ENCODE measurements at regions not wholly inside any gene's neighbourhood (a gene's known extent, or its start where the extent isn't known, plus 50 kb on each side); places are given as distances from the start of the nearest gene placed in this dataset.

GRCh38 chr4:11687727-11688126 is 259.0 kb upstream of the HS3ST1 start:
- H3K27me3 ChIP-seq = no peaks in the 10 kb centered on the region
- no peak for DNase-seq
- H3K4me3 ChIP-seq = no peak overlapping the region
- intact Hi-C loops (cut with DNase I) = no loop called here
- no peaks in the 10 kb centered on the region for H3K9me3 ChIP-seq (replicated peaks in 1 of 3)
- WGBS, 4 donors = 79 to 94% (median 91%) methylated on average over 1 of the region's 1 CpG
- H3K36me3 ChIP-seq (replicated peaks in 1 of 2) = no peaks in the 10 kb centered on the region
- TF ChIP-seq, protein P1, sequence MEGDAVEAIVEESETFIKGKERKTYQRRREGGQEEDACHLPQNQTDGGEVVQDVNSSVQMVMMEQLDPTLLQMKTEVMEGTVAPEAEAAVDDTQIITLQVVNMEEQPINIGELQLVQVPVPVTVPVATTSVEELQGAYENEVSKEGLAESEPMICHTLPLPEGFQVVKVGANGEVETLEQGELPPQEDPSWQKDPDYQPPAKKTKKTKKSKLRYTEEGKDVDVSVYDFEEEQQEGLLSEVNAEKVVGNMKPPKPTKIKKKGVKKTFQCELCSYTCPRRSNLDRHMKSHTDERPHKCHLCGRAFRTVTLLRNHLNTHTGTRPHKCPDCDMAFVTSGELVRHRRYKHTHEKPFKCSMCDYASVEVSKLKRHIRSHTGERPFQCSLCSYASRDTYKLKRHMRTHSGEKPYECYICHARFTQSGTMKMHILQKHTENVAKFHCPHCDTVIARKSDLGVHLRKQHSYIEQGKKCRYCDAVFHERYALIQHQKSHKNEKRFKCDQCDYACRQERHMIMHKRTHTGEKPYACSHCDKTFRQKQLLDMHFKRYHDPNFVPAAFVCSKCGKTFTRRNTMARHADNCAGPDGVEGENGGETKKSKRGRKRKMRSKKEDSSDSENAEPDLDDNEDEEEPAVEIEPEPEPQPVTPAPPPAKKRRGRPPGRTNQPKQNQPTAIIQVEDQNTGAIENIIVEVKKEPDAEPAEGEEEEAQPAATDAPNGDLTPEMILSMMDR (IDR thresholded peaks at IDR 0.05) = no peak
- no peak for TF ChIP-seq POLR2A (IDR thresholded peaks at IDR 0.05)
- peaks cover 0 to 6% of the 10 kb centered on the region in 2 donors for H3K4me1 ChIP-seq (replicated peaks in 1 of 2)
- H3K27ac ChIP-seq = no peak overlapping the region

GRCh38 chr4:11685481-11685880 is 256.8 kb upstream of the HS3ST1 start:
- WGBS, 4 donors = 88 to 93% (median 91%) methylated on average over 5 of the region's 5 CpGs
- no peaks in the 10 kb centered on the region for H3K9me3 ChIP-seq (replicated peaks in 1 of 3)
- intact Hi-C loops (cut with DNase I) = no loop called here
- H3K36me3 ChIP-seq (replicated peaks in 1 of 2) = no peaks in the 10 kb centered on the region
- no peaks in the 10 kb centered on the region for H3K27me3 ChIP-seq
- peaks cover 0 to 6% of the 10 kb centered on the region in 2 donors for H3K4me1 ChIP-seq (replicated peaks in 1 of 2)
- no peak for TF ChIP-seq POLR2A (IDR thresholded peaks at IDR 0.05)
- TF ChIP-seq, protein P1 (IDR thresholded peaks at IDR 0.05) = no peak
- H3K4me3 ChIP-seq = no peak overlapping the region
- no peak overlapping the region for H3K27ac ChIP-seq
- DNase-seq = no peak

- no peak for DNase-seq
- H3K27ac ChIP-seq = no peak overlapping the region
- 84 to 93% (median 88%) methylated on average over 3 of the region's 3 CpGs for WGBS, 4 donors
- no peaks in the 10 kb centered on the region for H3K4me1 ChIP-seq (replicated peaks in 1 of 2)
- intact Hi-C loops (cut with DNase I) = no loop called here
- no peaks in the 10 kb centered on the region for H3K9me3 ChIP-seq (replicated peaks in 1 of 3)
- TF ChIP-seq, protein P1 (IDR thresholded peaks at IDR 0.05) = no peak
- no peak for TF ChIP-seq POLR2A (IDR thresholded peaks at IDR 0.05)
- no peak overlapping the region for H3K4me3 ChIP-seq
- H3K27me3 ChIP-seq = no peaks in the 10 kb centered on the region
- H3K36me3 ChIP-seq (replicated peaks in 1 of 2) = no peaks in the 10 kb centered on the region
These were observed 246.5 kb upstream of the HS3ST1 start for GRCh38 chr4:11675051-11675800.

DNA sequence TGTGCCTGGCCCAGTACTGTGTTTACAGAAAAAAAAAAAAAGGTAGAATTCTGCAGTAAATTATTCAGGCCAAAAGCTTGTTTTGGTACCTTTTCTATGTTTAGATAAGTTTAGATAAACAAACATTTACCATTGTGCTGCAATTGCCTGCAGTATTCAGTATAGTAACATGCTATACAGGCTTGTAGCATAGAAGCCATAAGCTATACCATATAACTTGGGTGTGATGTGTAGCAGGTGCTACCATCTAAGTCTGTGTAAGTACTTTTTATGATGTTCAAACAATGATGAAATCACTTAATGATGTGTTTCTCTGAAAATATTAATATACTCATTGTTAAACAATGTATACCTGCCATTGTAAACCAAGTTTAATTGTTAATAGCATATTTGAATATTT is 241.6 kb upstream of the HS3ST1 start:
- H3K4me3 ChIP-seq = no peak overlapping the region

More for the DNA sequence above, 241.6 kb upstream of the HS3ST1 start:
- Histone ChIP-seq H3K27me3 (no peaks in the 10 kb centered on the region), H3K27ac (no peak overlapping the region), H3K36me3 (replicated peaks in 1 of 2) (no peaks in the 10 kb centered on the region), H3K9me3 (replicated peaks in 1 of 3) (no peaks in the 10 kb centered on the region), H3K4me1 (replicated peaks in 1 of 2) (no peaks in the 10 kb centered on the region)
- no peak for DNase-seq
- intact Hi-C loops (cut with DNase I) = no loop called here
- TF ChIP-seq, protein P1 (IDR thresholded peaks at IDR 0.05) = no peak
- TF ChIP-seq POLR2A (IDR thresholded peaks at IDR 0.05) = no peak
